GM12874 (cell line): ENCODE measurements at regions not wholly inside any gene's neighbourhood (a gene's known extent, or its start where the extent isn't known, plus 50 kb on each side); places are given as distances from the start of the nearest gene placed in this dataset.

Source experiments
- CTCF ChIP-seq: IDR thresholded peaks from 2 replicates; pipeline ENCODE4 v1.5.1; 2011; ENCODE audit warnings: low read depth, mild to moderate bottlenecking, control low read depth, low read length, moderate library complexity; ENCODE audit not compliant: insufficient read depth

GRCh38 chr2:6724605-6725140 lies 141.0 kb downstream of the CMPK2 start:
- no peak for TF ChIP-seq CTCF

- no peak for TF ChIP-seq CTCF
Measured at GRCh38 chr2:6728156-6728555, 137.6 kb downstream of the CMPK2 start.

GRCh38 chr2:6730003-6730402 lies 135.7 kb downstream of the CMPK2 start:
- TF ChIP-seq CTCF, result no peak

- TF ChIP-seq CTCF, result no peak
Measured at GRCh38 chr2:6730649-6731532, 134.8 kb downstream of the CMPK2 start.

GRCh38 chr2:6739547-6739946 lies 126.2 kb downstream of the CMPK2 start:
- no peak for TF ChIP-seq CTCF

- TF ChIP-seq CTCF, result no peak
Measured at GRCh38 chr2:6741229-6741628, 124.5 kb downstream of the CMPK2 start.

- no peak for TF ChIP-seq CTCF
Measured at GRCh38 chr2:6744038-6744437, 121.7 kb downstream of the CMPK2 start.
